SK-N-SH (cell line): ENCODE measurements at regions not wholly inside any gene's neighbourhood (a gene's known extent, or its start where the extent isn't known, plus 50 kb on each side); places are given as distances from the start of the nearest gene placed in this dataset.

Experiments used
- CTCF ChIA-PET: fragments of 300-600, 350-600 bp; formaldehyde crosslinking; extraction: SDS; loops from one replicate; lab custom pipeline; 2021; lab: Yijun Ruan, JAX
- POLR2A ChIA-PET: fragments of 350-600 bp; sonication (Branson Sonifier 250); formaldehyde crosslinking; extraction: SDS; loops from one replicate; lab custom pipeline; 2020; ENCODE audit warnings: antibody characterized with exemption, inconsistent platforms; lab: Yijun Ruan, JAX
- DNase-seq: peaks from one replicate; pipeline ENCODE4 v3.0.0; 2012
- H2AFZ ChIP-seq: fragments of 200-600 bp; sonication (generic); 2 replicates; pipeline ENCODE4 v1.8.1; 2016; ENCODE audit warnings: antibody characterized with exemption, mild to moderate bottlenecking, low read depth
- H3F3A ChIP-seq: fragments of 200-600 bp; sonication (generic); replicated peaks from 2 replicates; pipeline ENCODE3; 2016; ENCODE audit warnings: antibody characterized with exemption, mild to moderate bottlenecking; ENCODE audit not compliant: insufficient read depth
- H3K27ac ChIP-seq, 2 experiments: fragments of 200-500 bp in 1 of 2; fragments of 200-600 bp in 1 of 2; sonication (Bioruptor generic) in 1 of 2; sonication (generic), shearing (Covaris generic) in 1 of 2; 2 replicates each; pipeline versions ENCODE4 v1.5.1 to v1.6.1; 2014 to 2016; ENCODE audit warnings: low read depth in 2 of 2, inconsistent platforms in 1 of 2, low read length in 1 of 2, mild to moderate bottlenecking in 1 of 2, mixed read lengths in 1 of 2
- H3K27me3 ChIP-seq: fragments of 200-600 bp; sonication (generic), shearing (Covaris generic); 2 replicates; pipeline ENCODE4 v1.6.1; 2016; ENCODE audit warnings: mixed run types; ENCODE audit not compliant: insufficient read depth
- H3K36me3 ChIP-seq, 2 experiments: fragments of 200-500 bp in 1 of 2; fragments of 200-600 bp in 1 of 2; sonication (Bioruptor generic) in 1 of 2; sonication (generic) in 1 of 2; replicated peaks in 1 of 2; 2 replicates each; pipeline versions ENCODE3 to v1.5.1; 2014 to 2016; ENCODE audit warnings: low read length in 1 of 2, mild to moderate bottlenecking in 1 of 2; ENCODE audit not compliant: insufficient read depth in 2 of 2, control insufficient read depth in 1 of 2
- H3K4me1 ChIP-seq, 2 experiments: fragments of 200-500 bp in 1 of 2; fragments of 200-600 bp in 1 of 2; sonication (Bioruptor generic) in 1 of 2; sonication (generic), shearing (Covaris generic) in 1 of 2; 2 replicates each; pipeline versions ENCODE4 v1.5.1 to v1.6.1; 2014 to 2016; ENCODE audit warnings: low read depth in 1 of 2, low read length in 1 of 2, mixed run types in 1 of 2; ENCODE audit not compliant: insufficient read depth in 2 of 2, control insufficient read depth in 1 of 2
- H3K4me2 ChIP-seq: fragments of 200-600 bp; sonication (generic), shearing (Covaris generic); 2 replicates; pipeline ENCODE4 v1.6.1; 2017; ENCODE audit warnings: mixed run types
- H3K4me3 ChIP-seq, 2 experiments: fragments of 200-500 bp in 1 of 2; fragments of 200-600 bp in 1 of 2; sonication (Bioruptor generic) in 1 of 2; sonication (generic), shearing (Covaris generic) in 1 of 2; 2 replicates each; pipeline versions ENCODE4 v1.5.1 to v1.8.1; 2014 to 2016; ENCODE audit warnings: low read depth in 2 of 2, inconsistent platforms in 1 of 2, low read length in 1 of 2, mild to moderate bottlenecking in 1 of 2, mixed read lengths in 1 of 2, moderate library complexity in 1 of 2
- H3K79me2 ChIP-seq: fragments of 200-600 bp; sonication (generic); 2 replicates; pipeline ENCODE4 v1.8.1; 2017; ENCODE audit warnings: mild to moderate bottlenecking; ENCODE audit not compliant: insufficient read depth
- H3K9ac ChIP-seq: fragments of 200-600 bp; sonication (generic); 2 replicates; pipeline ENCODE4 v1.6.1; 2017; ENCODE audit warnings: mixed run types
- H3K9me2 ChIP-seq: fragments of 200-600 bp; sonication (generic); 2 replicates; pipeline ENCODE4 v1.6.1; 2017; ENCODE audit warnings: mixed run types
- H3K9me3 ChIP-seq: fragments of 200-600 bp; sonication (generic); 2 replicates; pipeline ENCODE4 v1.6.1; 2017; ENCODE audit warnings: mixed run types, mild to moderate bottlenecking, moderate library complexity
- H4K20me1 ChIP-seq: fragments of 200-600 bp; sonication (generic); 2 replicates; pipeline ENCODE4 v1.6.1; 2017; ENCODE audit warnings: mild to moderate bottlenecking, mixed run types; ENCODE audit not compliant: insufficient read depth
- MXI1 ChIP-seq: IDR thresholded peaks from 2 replicates; pipeline ENCODE4 v1.6.1; 2012; ENCODE audit warnings: mild to moderate bottlenecking, low read depth, low read length, improper control_type of control experiment
- NRF1 ChIP-seq: IDR thresholded peaks from 2 replicates; pipeline ENCODE4 v1.6.1; 2012; ENCODE audit warnings: low read depth, mild to moderate bottlenecking, low read length
- POLR2AphosphoS5 ChIP-seq: IDR thresholded peaks from 2 replicates; pipeline ENCODE4 v1.6.1; 2012; ENCODE audit warnings: low read depth, low read length
- RAD21 ChIP-seq: IDR thresholded peaks from 2 replicates; pipeline ENCODE4 v1.6.1; 2012; ENCODE audit warnings: mild to moderate bottlenecking, low read length
- RCOR1 ChIP-seq: fragments of 150-350 bp; IDR thresholded peaks from 2 replicates; pipeline ENCODE4 v1.6.1; 2017; ENCODE audit warnings: antibody characterized with exemption, low read length
- RXRA ChIP-seq: IDR thresholded peaks from 2 replicates; pipeline ENCODE4 v1.4.0; 2012; ENCODE audit warnings: low read depth, mild to moderate bottlenecking, borderline replicate concordance
- TCF12 ChIP-seq: IDR thresholded peaks from 2 replicates; pipeline ENCODE4 v1.4.0; 2012
- YY1 ChIP-seq: IDR thresholded peaks from 2 replicates; pipeline ENCODE4 v1.4.0; 2012; ENCODE audit warnings: low read depth, mild to moderate bottlenecking
- WGBS: methylation state at CpG from one replicate; pipeline ENCODE4 v1.1.6; 2017; ENCODE audit warnings: low lambda C conversion rate; 5-methylcytosine and 5-hydroxymethylcytosine counted together
- TF ChIP-seq, protein P1 (sequence below): IDR thresholded peaks from 2 replicates; pipeline ENCODE4 v1.6.1; 2012; ENCODE audit warnings: mild to moderate bottlenecking, low read depth, low read length, moderate library complexity
- TF ChIP-seq, protein P2 (sequence below): IDR thresholded peaks from 2 replicates; pipeline ENCODE4; 2012
- TF ChIP-seq, protein P3 (sequence below): fragments of 150-350 bp; IDR thresholded peaks from 2 replicates; pipeline ENCODE4 v1.6.1; 2016; ENCODE audit warnings: mild to moderate bottlenecking, low read depth, low read length
- TF ChIP-seq, protein P4 (sequence below): IDR thresholded peaks from 2 replicates; pipeline ENCODE4 v1.4.0; 2012; ENCODE audit warnings: low read depth, borderline replicate concordance

DNA sequence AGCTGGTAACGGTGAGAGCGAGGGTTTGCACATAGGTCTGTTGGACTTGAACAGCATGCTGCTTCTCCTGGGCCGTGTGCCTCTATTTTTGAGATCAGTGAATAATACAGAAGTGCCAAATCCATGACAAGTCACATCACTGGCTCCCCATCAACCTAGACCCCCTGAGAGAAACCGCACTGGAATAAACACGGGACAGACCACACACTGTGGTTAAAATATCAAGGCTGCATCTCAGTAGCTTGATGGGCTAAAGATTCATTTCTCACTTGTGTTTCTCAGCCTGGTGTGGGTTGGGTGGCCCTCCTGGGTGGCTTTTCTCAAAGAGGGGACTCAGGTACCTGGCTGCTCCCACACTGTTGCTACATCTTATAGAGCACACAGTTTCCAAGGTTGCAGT, 191.0 kb downstream of the DICER1 start (continued):
- TF ChIP-seq, protein P1, sequence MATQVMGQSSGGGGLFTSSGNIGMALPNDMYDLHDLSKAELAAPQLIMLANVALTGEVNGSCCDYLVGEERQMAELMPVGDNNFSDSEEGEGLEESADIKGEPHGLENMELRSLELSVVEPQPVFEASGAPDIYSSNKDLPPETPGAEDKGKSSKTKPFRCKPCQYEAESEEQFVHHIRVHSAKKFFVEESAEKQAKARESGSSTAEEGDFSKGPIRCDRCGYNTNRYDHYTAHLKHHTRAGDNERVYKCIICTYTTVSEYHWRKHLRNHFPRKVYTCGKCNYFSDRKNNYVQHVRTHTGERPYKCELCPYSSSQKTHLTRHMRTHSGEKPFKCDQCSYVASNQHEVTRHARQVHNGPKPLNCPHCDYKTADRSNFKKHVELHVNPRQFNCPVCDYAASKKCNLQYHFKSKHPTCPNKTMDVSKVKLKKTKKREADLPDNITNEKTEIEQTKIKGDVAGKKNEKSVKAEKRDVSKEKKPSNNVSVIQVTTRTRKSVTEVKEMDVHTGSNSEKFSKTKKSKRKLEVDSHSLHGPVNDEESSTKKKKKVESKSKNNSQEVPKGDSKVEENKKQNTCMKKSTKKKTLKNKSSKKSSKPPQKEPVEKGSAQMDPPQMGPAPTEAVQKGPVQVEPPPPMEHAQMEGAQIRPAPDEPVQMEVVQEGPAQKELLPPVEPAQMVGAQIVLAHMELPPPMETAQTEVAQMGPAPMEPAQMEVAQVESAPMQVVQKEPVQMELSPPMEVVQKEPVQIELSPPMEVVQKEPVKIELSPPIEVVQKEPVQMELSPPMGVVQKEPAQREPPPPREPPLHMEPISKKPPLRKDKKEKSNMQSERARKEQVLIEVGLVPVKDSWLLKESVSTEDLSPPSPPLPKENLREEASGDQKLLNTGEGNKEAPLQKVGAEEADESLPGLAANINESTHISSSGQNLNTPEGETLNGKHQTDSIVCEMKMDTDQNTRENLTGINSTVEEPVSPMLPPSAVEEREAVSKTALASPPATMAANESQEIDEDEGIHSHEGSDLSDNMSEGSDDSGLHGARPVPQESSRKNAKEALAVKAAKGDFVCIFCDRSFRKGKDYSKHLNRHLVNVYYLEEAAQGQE = no peak

DNA sequence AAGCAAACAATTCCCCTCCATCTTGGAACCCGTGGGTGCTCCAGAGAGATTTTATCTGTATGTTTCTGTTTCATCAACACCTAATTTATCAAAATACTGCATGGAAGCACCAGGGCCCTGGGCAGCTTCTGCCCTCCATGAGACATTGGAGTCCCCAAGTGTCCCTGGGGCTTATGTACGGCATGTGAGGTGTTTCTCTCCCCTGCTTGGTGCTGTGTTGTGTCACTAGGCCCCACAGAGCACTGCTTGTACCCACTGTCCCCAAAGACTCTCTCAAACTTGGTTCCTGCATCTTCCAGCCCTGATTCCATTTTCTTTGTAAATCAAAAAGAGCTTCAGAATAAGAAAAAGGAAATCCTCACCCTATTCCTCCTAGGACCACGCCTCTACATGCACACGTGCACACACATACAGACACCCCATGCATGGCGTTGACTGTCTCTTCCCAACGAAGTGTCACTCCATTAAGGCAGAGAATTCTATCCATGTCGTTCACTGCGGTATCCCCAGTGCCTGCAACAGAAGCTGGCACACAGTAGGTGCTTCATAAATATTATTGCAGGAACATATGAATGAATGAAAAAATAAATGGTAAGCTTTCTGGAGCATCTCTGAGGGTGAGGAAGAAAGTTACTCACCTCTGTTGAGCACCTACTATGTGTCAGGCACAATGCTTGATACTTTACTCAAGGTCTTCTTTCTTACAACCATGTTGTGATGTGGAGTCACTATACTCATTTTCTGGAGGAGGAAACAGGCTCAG, 191.6 kb downstream of the DICER1 start:
- H4K20me1 ChIP-seq = no peaks in the 10 kb centered on the region
- no peaks in the 10 kb centered on the region; the same call in 1 of the 2 replicates for H3K27me3 ChIP-seq
- no peak overlapping the region for H3K27ac ChIP-seq
- H3K79me2 ChIP-seq = no peaks in the 10 kb centered on the region
- no peak for DNase-seq
- no peaks in the 10 kb centered on the region for H3K9me2 ChIP-seq
- no peak for TF ChIP-seq POLR2AphosphoS5
- TF ChIP-seq NRF1 = no peak
- TF ChIP-seq RCOR1 = no peak
- TF ChIP-seq RAD21 = no peak
- no peak for TF ChIP-seq YY1
- no peak for TF ChIP-seq RXRA
- TF ChIP-seq TCF12 = no peak
- TF ChIP-seq, protein P2, sequence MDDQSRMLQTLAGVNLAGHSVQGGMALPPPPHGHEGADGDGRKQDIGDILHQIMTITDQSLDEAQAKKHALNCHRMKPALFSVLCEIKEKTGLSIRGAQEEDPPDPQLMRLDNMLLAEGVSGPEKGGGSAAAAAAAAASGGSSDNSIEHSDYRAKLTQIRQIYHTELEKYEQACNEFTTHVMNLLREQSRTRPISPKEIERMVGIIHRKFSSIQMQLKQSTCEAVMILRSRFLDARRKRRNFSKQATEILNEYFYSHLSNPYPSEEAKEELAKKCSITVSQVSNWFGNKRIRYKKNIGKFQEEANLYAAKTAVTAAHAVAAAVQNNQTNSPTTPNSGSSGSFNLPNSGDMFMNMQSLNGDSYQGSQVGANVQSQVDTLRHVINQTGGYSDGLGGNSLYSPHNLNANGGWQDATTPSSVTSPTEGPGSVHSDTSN = no peak
- TF ChIP-seq, protein P3, sequence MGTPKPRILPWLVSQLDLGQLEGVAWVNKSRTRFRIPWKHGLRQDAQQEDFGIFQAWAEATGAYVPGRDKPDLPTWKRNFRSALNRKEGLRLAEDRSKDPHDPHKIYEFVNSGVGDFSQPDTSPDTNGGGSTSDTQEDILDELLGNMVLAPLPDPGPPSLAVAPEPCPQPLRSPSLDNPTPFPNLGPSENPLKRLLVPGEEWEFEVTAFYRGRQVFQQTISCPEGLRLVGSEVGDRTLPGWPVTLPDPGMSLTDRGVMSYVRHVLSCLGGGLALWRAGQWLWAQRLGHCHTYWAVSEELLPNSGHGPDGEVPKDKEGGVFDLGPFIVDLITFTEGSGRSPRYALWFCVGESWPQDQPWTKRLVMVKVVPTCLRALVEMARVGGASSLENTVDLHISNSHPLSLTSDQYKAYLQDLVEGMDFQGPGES = no peak
- TF ChIP-seq, protein P4, sequence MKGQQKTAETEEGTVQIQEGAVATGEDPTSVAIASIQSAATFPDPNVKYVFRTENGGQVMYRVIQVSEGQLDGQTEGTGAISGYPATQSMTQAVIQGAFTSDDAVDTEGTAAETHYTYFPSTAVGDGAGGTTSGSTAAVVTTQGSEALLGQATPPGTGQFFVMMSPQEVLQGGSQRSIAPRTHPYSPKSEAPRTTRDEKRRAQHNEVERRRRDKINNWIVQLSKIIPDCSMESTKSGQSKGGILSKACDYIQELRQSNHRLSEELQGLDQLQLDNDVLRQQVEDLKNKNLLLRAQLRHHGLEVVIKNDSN = no peak
- TF ChIP-seq MXI1 = no peak
- no peaks in the 10 kb centered on the region for H3F3A ChIP-seq
- POLR2A ChIA-PET = no interaction called here
- no peaks in the 10 kb centered on the region for H3K4me1 ChIP-seq
- 45% methylated on average over 8 of the region's 8 CpGs for WGBS
- H3K4me2 ChIP-seq = no peak overlapping the region
- no peaks in the 10 kb centered on the region for H3K36me3 ChIP-seq
- no peak overlapping the region for H3K4me3 ChIP-seq
- no peaks in the 10 kb centered on the region for H3K9me3 ChIP-seq
- H2AFZ ChIP-seq = no peak overlapping the region
- no peak overlapping the region for H3K9ac ChIP-seq
- CTCF ChIA-PET = interaction anchor here (0.5 to 1.1 kb wide), 2 partner anchors 450 to 466 kb away, joined by 3 read pairs; no protein-coding TSS in a partner anchor
